ENCODE measurements at regions not wholly inside any gene's neighbourhood (a gene's known extent, or its start where the extent isn't known, plus 50 kb on each side); places are given as distances from the start of the nearest gene placed in this dataset.

DNA sequence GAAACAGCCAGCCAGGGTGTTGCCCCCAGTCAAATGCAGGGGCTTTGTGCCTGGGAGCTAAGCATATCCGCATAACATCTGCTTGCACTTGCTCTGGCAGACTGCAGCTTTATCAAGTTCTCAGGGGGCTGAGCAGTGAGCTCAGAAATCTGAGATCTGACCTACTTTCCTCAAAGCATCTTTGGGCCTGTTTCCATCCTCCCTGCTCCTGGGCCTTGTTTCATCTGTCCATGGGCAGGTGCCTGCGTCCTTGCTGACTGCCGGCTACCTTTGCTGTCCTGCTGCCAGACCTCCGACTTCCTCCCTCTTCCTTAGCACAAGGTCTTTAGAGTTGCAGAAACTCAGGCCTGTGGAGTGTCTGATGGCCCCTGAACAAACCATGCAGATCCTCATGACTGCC lies 131.2 kb upstream of the B3GAT1 start:
- TF ChIP-seq POLR2AphosphoS5 (IDR thresholded peaks at IDR 0.05), result no peak
- TF ChIP-seq, protein P1, sequence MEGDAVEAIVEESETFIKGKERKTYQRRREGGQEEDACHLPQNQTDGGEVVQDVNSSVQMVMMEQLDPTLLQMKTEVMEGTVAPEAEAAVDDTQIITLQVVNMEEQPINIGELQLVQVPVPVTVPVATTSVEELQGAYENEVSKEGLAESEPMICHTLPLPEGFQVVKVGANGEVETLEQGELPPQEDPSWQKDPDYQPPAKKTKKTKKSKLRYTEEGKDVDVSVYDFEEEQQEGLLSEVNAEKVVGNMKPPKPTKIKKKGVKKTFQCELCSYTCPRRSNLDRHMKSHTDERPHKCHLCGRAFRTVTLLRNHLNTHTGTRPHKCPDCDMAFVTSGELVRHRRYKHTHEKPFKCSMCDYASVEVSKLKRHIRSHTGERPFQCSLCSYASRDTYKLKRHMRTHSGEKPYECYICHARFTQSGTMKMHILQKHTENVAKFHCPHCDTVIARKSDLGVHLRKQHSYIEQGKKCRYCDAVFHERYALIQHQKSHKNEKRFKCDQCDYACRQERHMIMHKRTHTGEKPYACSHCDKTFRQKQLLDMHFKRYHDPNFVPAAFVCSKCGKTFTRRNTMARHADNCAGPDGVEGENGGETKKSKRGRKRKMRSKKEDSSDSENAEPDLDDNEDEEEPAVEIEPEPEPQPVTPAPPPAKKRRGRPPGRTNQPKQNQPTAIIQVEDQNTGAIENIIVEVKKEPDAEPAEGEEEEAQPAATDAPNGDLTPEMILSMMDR (IDR thresholded peaks at IDR 0.05), result no peak
- TF ChIP-seq EP300 (IDR thresholded peaks at IDR 0.05), result no peak
- no peak for TF ChIP-seq POLR2A (IDR thresholded peaks at IDR 0.05)
- WGBS, 2 donors (ENCODE audit: low coverage in 1 of 2), result 75 to 83% methylated on average over 4 of the region's 4 CpGs

DNA sequence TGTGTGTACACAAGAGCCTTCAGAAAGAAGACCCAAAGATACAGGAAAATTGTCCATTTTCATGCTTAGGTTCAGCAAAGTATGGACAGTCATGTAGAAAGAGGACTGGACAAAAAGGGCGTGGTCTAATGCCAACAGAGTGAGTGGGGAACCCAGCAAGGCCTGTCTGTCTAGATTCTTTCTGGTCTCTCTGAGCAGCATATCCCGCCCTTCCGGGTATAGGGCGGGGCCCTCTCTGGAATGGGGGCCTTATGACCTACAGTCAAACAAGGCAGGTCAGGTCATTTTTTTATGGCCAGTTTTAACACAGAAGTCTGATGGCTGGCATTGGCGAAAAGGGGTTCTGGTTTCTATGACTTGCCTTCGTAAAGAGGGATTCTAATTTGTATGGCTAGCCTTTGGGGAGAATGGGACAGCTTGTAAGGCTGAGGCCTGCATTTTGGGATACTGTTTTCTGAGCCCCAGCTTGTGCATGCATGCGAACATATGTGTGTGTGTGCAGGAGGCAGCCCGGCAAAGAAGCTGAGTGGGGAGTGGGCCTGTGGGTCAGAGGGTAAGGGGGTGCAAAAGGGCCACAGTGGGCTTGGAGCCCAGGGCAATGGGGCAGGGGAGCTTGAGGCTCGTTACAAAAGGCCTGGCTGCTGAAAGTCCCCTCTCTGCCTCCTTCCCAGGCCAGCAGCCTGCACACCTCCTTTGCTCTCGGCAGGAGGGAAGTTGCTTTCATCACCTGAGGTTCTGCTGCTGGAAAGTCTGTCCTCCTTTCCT lies 130.5 kb upstream of the B3GAT1 start:
- H3K9me3 ChIP-seq, result no peaks in the 10 kb centered on the region
- no peak for ATAC-seq
- H3K27me3 ChIP-seq, result peaks cover 17% of the 10 kb centered on the region
- TF ChIP-seq, protein P1 (IDR thresholded peaks at IDR 0.05), result no peak
- TF ChIP-seq POLR2A (IDR thresholded peaks at IDR 0.05) (no peak), EP300 (IDR thresholded peaks at IDR 0.05) (no peak), POLR2AphosphoS5 (IDR thresholded peaks at IDR 0.05) (no peak)
- no peak overlapping the region for H3K4me3 ChIP-seq
- no peaks in the 10 kb centered on the region for H3K4me1 ChIP-seq
- H3K27ac ChIP-seq, result no peak overlapping the region
- H3K36me3 ChIP-seq, result no peaks in the 10 kb centered on the region
- whole genome bisulfite sequencing, 2 donors (ENCODE audit: low coverage in 1 of 2), result 70 to 81% methylated on average over 3 to 9 of the region's 10 CpGs

More for the DNA sequence above, 131.2 kb upstream of the B3GAT1 start:
- Histone ChIP-seq H3K4me3 (no peak overlapping the region), H3K27ac (no peak overlapping the region), H3K9me3 (no peaks in the 10 kb centered on the region), H3K4me1 (no peaks in the 10 kb centered on the region), H3K27me3 (peaks cover 13% of the 10 kb centered on the region), H3K36me3 (no peaks in the 10 kb centered on the region)
- ATAC-seq, result no peak

DNA sequence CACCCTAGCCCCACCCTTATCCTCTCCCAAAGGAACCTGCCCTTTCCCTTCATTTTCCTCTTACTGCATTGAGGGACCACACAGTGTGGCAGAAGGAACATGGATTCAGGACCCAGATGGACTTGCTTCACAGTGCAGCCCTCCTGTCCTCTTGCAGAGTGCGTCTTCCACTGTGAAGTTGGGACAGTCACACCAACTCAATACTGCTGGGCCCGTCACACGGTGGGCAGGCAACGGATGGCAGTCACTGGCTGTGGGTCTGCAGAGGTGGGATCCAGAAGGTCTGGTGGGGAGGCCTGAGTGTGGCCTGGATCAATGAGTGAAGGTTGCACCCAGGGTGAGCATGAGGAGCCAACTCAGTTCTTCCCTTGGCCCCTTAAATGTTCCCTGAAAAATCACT lies 129.9 kb upstream of the B3GAT1 start:
- WGBS, 2 donors (ENCODE audit: low coverage in 1 of 2), result 100% methylated on average over 2 of the region's 4 CpGs; no CpG with 5 or more reads in 1 of the 2 donors
- Histone ChIP-seq H3K9me3 (no peaks in the 10 kb centered on the region), H3K36me3 (no peaks in the 10 kb centered on the region), H3K4me1 (no peaks in the 10 kb centered on the region), H3K27me3 (peaks cover 22% of the 10 kb centered on the region), H3K27ac (no peak overlapping the region), H3K4me3 (no peak overlapping the region)
- no peak for ATAC-seq
- TF ChIP-seq POLR2AphosphoS5 (IDR thresholded peaks at IDR 0.05) (no peak), EP300 (IDR thresholded peaks at IDR 0.05) (no peak), POLR2A (IDR thresholded peaks at IDR 0.05) (no peak)
- TF ChIP-seq, protein P1 (IDR thresholded peaks at IDR 0.05), result no peak

DNA sequence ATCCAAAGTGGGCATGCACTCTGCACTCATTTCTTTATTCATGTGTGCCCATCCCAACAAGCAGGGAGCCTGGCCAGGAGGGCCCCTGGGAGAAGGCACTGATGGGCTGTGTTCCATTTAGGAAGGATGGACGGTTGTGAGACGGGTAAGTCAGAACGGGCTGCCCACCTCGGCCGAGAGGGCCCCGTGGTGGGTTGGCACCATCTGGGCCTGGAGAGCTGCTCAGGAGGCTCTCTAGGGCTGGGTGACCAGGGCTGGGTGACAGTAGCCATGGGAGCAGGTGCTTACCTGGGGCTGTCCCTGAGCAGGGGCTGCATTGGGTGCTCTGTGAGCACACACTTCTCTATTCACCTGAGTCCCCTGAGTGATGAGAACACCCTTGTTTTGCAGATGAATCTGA lies 129.3 kb upstream of the B3GAT1 start:
- Histone ChIP-seq H3K36me3 (no peaks in the 10 kb centered on the region), H3K4me3 (no peak overlapping the region), H3K9me3 (no peaks in the 10 kb centered on the region), H3K27me3 (peaks cover 27% of the 10 kb centered on the region), H3K4me1 (no peaks in the 10 kb centered on the region), H3K27ac (no peak overlapping the region)
- WGBS, 2 donors (ENCODE audit: low coverage in 1 of 2), result 67 to 73% methylated on average over 1 to 4 of the region's 6 CpGs
- no peak for ATAC-seq
- TF ChIP-seq, protein P1 (IDR thresholded peaks at IDR 0.05), result no peak

DNA sequence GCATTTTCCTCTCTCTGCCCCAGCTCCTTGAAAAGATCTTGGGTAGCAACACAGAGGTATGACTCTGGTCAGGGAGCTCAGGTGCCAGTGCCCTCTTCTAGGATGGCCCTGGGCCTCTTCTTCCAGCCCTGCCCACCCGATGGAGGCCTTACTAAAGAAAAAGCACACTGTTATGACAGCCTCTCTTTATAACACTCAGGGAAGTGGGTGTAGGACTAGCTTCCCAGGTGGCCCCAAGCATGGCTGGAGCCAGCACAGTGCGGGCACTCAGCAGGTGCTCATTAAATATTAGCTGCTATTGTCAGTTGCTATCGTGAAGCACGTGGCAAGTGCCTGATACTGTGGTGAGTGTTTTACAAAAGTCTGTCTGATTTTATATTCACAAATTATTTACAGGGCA lies 127.2 kb upstream of the B3GAT1 start:
- Histone ChIP-seq H3K36me3 (no peaks in the 10 kb centered on the region), H3K4me3 (no peak overlapping the region), H3K9me3 (no peaks in the 10 kb centered on the region), H3K27ac (no peak overlapping the region), H3K4me1 (no peaks in the 10 kb centered on the region), H3K27me3 (peaks cover 44% of the 10 kb centered on the region)
- 72 to 80% methylated on average over 2 to 4 of the region's 4 CpGs for WGBS, 2 donors (ENCODE audit: low coverage in 1 of 2)
- ATAC-seq, result no peak
- TF ChIP-seq POLR2A (IDR thresholded peaks at IDR 0.05) (no peak), EP300 (IDR thresholded peaks at IDR 0.05) (no peak), POLR2AphosphoS5 (IDR thresholded peaks at IDR 0.05) (no peak)
- TF ChIP-seq, protein P1 (IDR thresholded peaks at IDR 0.05), result no peak
